CD14-positive monocyte (primary cell): ENCODE measurements at regions not wholly inside any gene's neighbourhood (a gene's known extent, or its start where the extent isn't known, plus 50 kb on each side); places are given as distances from the start of the nearest gene placed in this dataset.

Experiments used
- DNase-seq, 3 donors: peaks; one replicate each; pipeline ENCODE4 v3.0.0-alpha.2; 2011 to 2022
- H2AFZ ChIP-seq: 2 replicates; pipeline ENCODE4 v1.6.0; 2012; ENCODE audit warnings: mild to moderate bottlenecking, low read depth, low read length, inconsistent platforms; ENCODE audit not compliant: insufficient read depth, poor library complexity, severe bottlenecking
- H3K27ac ChIP-seq, 2 donors: 1 replicate in 1 of 2; 2 replicates in 1 of 2; pipeline ENCODE4 v1.5.1; 2012 to 2013; ENCODE audit warnings: low read length in 2 of 2, control low read depth in 1 of 2, inconsistent platforms in 1 of 2, low read depth in 1 of 2, mild to moderate bottlenecking in 1 of 2
- H3K27me3 ChIP-seq, 2 donors: one replicate each; pipeline versions ENCODE4 v1.6.0 to v1.6.1; 2011 to 2013; ENCODE audit warnings: low read length in 2 of 2; ENCODE audit not compliant: control insufficient read depth in 2 of 2, insufficient read depth in 2 of 2
- H3K36me3 ChIP-seq, 2 donors: replicated peaks in 1 of 2; 1 replicate in 1 of 2; 2 replicates in 1 of 2; pipeline versions ENCODE4 v1.5.1 to v1.6.1; 2012 to 2013; ENCODE audit warnings: low read length in 2 of 2, control low read depth in 1 of 2, inconsistent platforms in 1 of 2, mild to moderate bottlenecking in 1 of 2; ENCODE audit not compliant: insufficient read depth in 2 of 2, control insufficient read depth in 1 of 2
- H3K4me1 ChIP-seq, 2 donors: 1 replicate in 1 of 2; 2 replicates in 1 of 2; pipeline versions ENCODE4 v1.5.1 to v1.6.1; 2012 to 2013; ENCODE audit warnings: low read length in 2 of 2, control low read depth in 1 of 2, inconsistent platforms in 1 of 2, mild to moderate bottlenecking in 1 of 2, moderate library complexity in 1 of 2; ENCODE audit not compliant: insufficient read depth in 2 of 2, control insufficient read depth in 1 of 2
- H3K4me2 ChIP-seq: replicated peaks from 2 replicates; pipeline ENCODE3; 2012; ENCODE audit warnings: low read length, moderate library complexity, mild to moderate bottlenecking; ENCODE audit not compliant: poor library complexity, severe bottlenecking; ENCODE audit errors: extremely low read depth
- H3K4me3 ChIP-seq, 3 experiments: fragments of 200-600 bp in 1 of 3; sonication (generic) in 1 of 3; replicated peaks in 1 of 3; 1 replicate in 2 of 3; 2 replicates in 1 of 3; pipeline ENCODE4 v1.5.1; 2011 to 2013; ENCODE audit warnings: low read length in 3 of 3, mild to moderate bottlenecking in 3 of 3, control low read depth in 2 of 3, low read depth in 2 of 3, inconsistent platforms in 1 of 3, moderate library complexity in 1 of 3
- H3K79me2 ChIP-seq: 2 replicates; pipeline ENCODE4 v1.6.0; 2012; ENCODE audit warnings: mild to moderate bottlenecking, control low read depth, inconsistent platforms, low read length, moderate library complexity; ENCODE audit not compliant: insufficient read depth
- H3K9ac ChIP-seq: 2 replicates; pipeline ENCODE4 v1.6.0; 2017; ENCODE audit warnings: low read length, mild to moderate bottlenecking; ENCODE audit not compliant: insufficient read depth, poor library complexity, severe bottlenecking
- H3K9me3 ChIP-seq, 2 donors: replicated peaks in 1 of 2; 1 replicate in 1 of 2; 2 replicates in 1 of 2; pipeline versions ENCODE4 v1.5.1 to v1.6.1; 2012 to 2013; ENCODE audit warnings: low read length in 2 of 2, control low read depth in 1 of 2; ENCODE audit not compliant: control insufficient read depth in 1 of 2, insufficient read depth in 1 of 2
- H4K20me1 ChIP-seq: 2 replicates; pipeline ENCODE4 v1.6.0; 2012; ENCODE audit warnings: mild to moderate bottlenecking, low read length, control low read depth, moderate library complexity; ENCODE audit not compliant: insufficient read depth
- H3K27ac Mint-ChIP-seq, 7 donors: one replicate each; pipeline ENCODE4 v1.8.0; 2020; ENCODE audit warnings: mild to moderate bottlenecking in 7 of 7, mixed read lengths in 7 of 7, moderate library complexity in 6 of 7, inconsistent platforms in 2 of 7
- H3K27me3 Mint-ChIP-seq, 3 donors: one replicate each; pipeline ENCODE4 v1.8.0; 2021 to 2022; ENCODE audit warnings: low read depth in 3 of 3, mild to moderate bottlenecking in 3 of 3, mixed read lengths in 3 of 3, moderate library complexity in 3 of 3, inconsistent platforms in 1 of 3
- H3K36me3 Mint-ChIP-seq, 2 donors: one replicate each; pipeline ENCODE4 v1.8.0; 2020; ENCODE audit warnings: mixed read lengths in 2 of 2, inconsistent platforms in 1 of 2, mild to moderate bottlenecking in 1 of 2
- H3K4me1 Mint-ChIP-seq: one replicate; pipeline ENCODE4 v1.8.0; 2020; ENCODE audit warnings: mild to moderate bottlenecking, mixed read lengths
- H3K4me3 Mint-ChIP-seq, 2 donors: one replicate each; pipeline ENCODE4 v1.8.0; 2020; ENCODE audit warnings: mild to moderate bottlenecking in 2 of 2, mixed read lengths in 2 of 2, moderate library complexity in 1 of 2
- H3K9me3 Mint-ChIP-seq, 7 donors: one replicate each; pipeline ENCODE4 v1.8.0; 2020 to 2022; ENCODE audit warnings: mixed read lengths in 7 of 7, mild to moderate bottlenecking in 6 of 7, moderate library complexity in 6 of 7, inconsistent platforms in 2 of 7
- WGBS: methylation state at CpG from one replicate; pipeline ENCODE4 v1.1.5; 2013; ENCODE audit warnings: missing lambda C conversion rate; ENCODE audit not compliant: insufficient coverage; 5-methylcytosine and 5-hydroxymethylcytosine counted together
- intact Hi-C, 2 donors: fragments of 100-400 bp; cut with micrococcal nuclease; formaldehyde crosslinking; loops; one replicate each; pipeline versions ENCODE4 v1.15.0 to v1.15.1; 2023
- TF ChIP-seq, protein P1 (sequence below): fragments of 200-600 bp; IDR thresholded peaks from one replicate; pipeline ENCODE4 v1.8.0; 2022; ENCODE audit warnings: antibody characterized with exemption, mild to moderate bottlenecking

DNA sequence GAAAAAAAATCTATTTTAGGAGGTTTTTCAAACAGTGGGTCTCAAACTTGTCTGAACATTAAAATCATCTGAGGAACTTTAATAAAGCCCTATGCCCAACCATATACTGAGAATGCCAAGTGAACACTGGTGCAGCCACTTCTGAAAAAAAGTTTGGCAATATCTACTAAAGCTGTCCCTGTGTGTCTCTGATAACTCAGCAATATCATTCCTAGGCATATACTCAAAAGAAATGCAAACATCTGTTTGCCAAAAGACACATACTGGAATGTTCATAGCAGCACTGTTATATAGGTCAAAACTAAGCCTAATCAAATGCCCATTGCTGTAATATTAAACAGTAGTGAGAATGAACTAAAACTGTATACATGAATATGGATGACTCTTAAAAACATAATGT is 74.2 kb upstream of the RGS4 start:
- no peak overlapping the region for H3K27ac Mint-ChIP-seq
- H3K4me3 Mint-ChIP-seq = no peak overlapping the region
- H3K4me2 ChIP-seq = no peak overlapping the region
- TF ChIP-seq, protein P1, sequence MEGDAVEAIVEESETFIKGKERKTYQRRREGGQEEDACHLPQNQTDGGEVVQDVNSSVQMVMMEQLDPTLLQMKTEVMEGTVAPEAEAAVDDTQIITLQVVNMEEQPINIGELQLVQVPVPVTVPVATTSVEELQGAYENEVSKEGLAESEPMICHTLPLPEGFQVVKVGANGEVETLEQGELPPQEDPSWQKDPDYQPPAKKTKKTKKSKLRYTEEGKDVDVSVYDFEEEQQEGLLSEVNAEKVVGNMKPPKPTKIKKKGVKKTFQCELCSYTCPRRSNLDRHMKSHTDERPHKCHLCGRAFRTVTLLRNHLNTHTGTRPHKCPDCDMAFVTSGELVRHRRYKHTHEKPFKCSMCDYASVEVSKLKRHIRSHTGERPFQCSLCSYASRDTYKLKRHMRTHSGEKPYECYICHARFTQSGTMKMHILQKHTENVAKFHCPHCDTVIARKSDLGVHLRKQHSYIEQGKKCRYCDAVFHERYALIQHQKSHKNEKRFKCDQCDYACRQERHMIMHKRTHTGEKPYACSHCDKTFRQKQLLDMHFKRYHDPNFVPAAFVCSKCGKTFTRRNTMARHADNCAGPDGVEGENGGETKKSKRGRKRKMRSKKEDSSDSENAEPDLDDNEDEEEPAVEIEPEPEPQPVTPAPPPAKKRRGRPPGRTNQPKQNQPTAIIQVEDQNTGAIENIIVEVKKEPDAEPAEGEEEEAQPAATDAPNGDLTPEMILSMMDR = no peak
- H3K4me1 ChIP-seq = no peaks in the 10 kb centered on the region
- H3K36me3 ChIP-seq = no peaks in the 10 kb centered on the region
- H3K9me3 Mint-ChIP-seq = peaks cover 0 to 2% (median 0%) of the 10 kb centered on the region in 7 donors
- H3K9ac ChIP-seq = no peak overlapping the region
- no peaks in the 10 kb centered on the region for H4K20me1 ChIP-seq
- H3K36me3 Mint-ChIP-seq = no peaks in the 10 kb centered on the region
- H3K4me1 Mint-ChIP-seq = no peaks in the 10 kb centered on the region
- H3K27ac ChIP-seq = no peak overlapping the region
- intact Hi-C loops = no loop called here
- H3K27me3 Mint-ChIP-seq = peaks cover 0 to 4% (median 1%) of the 10 kb centered on the region in 3 donors
- no peak for DNase-seq
- H3K79me2 ChIP-seq = no peaks in the 10 kb centered on the region
- H3K9me3 ChIP-seq = no peaks in the 10 kb centered on the region
- H3K4me3 ChIP-seq = no peak overlapping the region
- H3K27me3 ChIP-seq = no peaks in the 10 kb centered on the region
- H2AFZ ChIP-seq = no peak overlapping the region

DNA sequence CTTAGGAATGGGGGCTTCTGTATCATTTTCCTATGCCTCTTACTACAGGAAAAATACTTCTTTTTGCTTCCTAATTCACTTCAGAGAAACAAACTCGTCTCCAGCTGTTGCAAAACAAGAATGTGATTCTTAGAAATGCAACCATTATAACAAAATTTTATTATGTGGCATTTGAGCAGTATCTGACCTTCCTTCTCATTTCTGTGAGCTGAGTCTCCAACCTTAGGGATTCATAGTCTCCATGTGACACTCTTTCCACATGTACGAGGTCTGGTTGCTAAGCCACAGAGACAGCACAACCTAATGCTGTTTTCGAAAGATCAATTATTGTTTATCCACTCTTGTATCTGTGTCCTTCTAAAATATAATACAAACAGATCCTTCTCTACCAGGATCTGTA is 75.3 kb upstream of the RGS4 start:
- H3K4me1 Mint-ChIP-seq = no peaks in the 10 kb centered on the region

More for the DNA sequence above, 75.3 kb upstream of the RGS4 start:
- H3K27ac ChIP-seq = no peak overlapping the region
- H3K27me3 ChIP-seq = no peaks in the 10 kb centered on the region
- Mint-ChIP-seq H3K9me3 (peaks cover 0 to 3% (median 0%) of the 10 kb centered on the region in 7 donors), H3K36me3 (no peaks in the 10 kb centered on the region), H3K4me3 (no peak overlapping the region), H3K27ac (no peak overlapping the region), H3K27me3 (peaks cover 1 to 6% (median 4%) of the 10 kb centered on the region in 3 donors)
- no peak overlapping the region for H2AFZ ChIP-seq
- no peak overlapping the region for H3K4me3 ChIP-seq
- H3K9me3 ChIP-seq = no peaks in the 10 kb centered on the region
- DNase-seq = no peak
- intact Hi-C loops = no loop called here
- H3K9ac ChIP-seq = no peak overlapping the region
- no peaks in the 10 kb centered on the region for H3K36me3 ChIP-seq
- TF ChIP-seq, protein P1 = no peak
- no peaks in the 10 kb centered on the region for H3K79me2 ChIP-seq
- 71% methylated on average over 1 of the region's 3 CpGs for WGBS
- no peaks in the 10 kb centered on the region for H3K4me1 ChIP-seq
- no peak overlapping the region for H3K4me2 ChIP-seq
- H4K20me1 ChIP-seq = no peaks in the 10 kb centered on the region
